OCI-LY3 (cell line): ENCODE measurements at regions not wholly inside any gene's neighbourhood (a gene's known extent, or its start where the extent isn't known, plus 50 kb on each side); places are given as distances from the start of the nearest gene placed in this dataset.

Experiments used
- CTCF ChIP-seq: fragments of 200-600, 300-600 bp; sonication (generic); IDR thresholded peaks from 2 replicates; pipeline ENCODE4 v1.5.1; 2014; ENCODE audit warnings: antibody characterized with exemption, low read length, low read depth
- EZH2phosphoT487 ChIP-seq: fragments of 200-600 bp; shearing (Covaris generic); IDR thresholded peaks from 2 replicates; pipeline ENCODE4 v1.6.1; 2018; ENCODE audit warnings: antibody characterized with exemption, mixed run types, low read depth

- TF ChIP-seq CTCF = no peak
- TF ChIP-seq EZH2phosphoT487 = no peak
These were observed 318.8 kb downstream of the DNAH5 start for GRCh38 chr5:13625616-13626198.
